AG04449 (cell line): ENCODE measurements at regions not wholly inside any gene's neighbourhood (a gene's known extent, or its start where the extent isn't known, plus 50 kb on each side); places are given as distances from the start of the nearest gene placed in this dataset.

Experiments used
- CTCF ChIA-PET: fragments of 350-600 bp; formaldehyde crosslinking; extraction: SDS; loops from one replicate; lab custom pipeline; 2021; ENCODE audit warnings: antibody characterized with exemption; lab: Yijun Ruan, JAX
- POLR2A ChIA-PET: fragments of 400-600, 350-600 bp; formaldehyde crosslinking; extraction: SDS; loops from one replicate; lab custom pipeline; 2020; ENCODE audit warnings: antibody characterized with exemption, inconsistent platforms; lab: Yijun Ruan, JAX
- DNase-seq: peaks from one replicate; pipeline ENCODE4 v3.0.0-alpha.2; 2010; ENCODE audit warnings: low read depth, low spot score
- H3K4me3 ChIP-seq: 2 replicates; pipeline ENCODE4 v1.5.1; 2011; ENCODE audit warnings: low read depth, mild to moderate bottlenecking, control low read depth, low read length
- TF ChIP-seq, protein P1 (sequence below): IDR thresholded peaks from one replicate; pipeline ENCODE4 v1.5.1; 2011; ENCODE audit warnings: mild to moderate bottlenecking, moderate library complexity, low read length, control low read depth, inconsistent platforms; ENCODE audit not compliant: insufficient read depth; ENCODE audit errors: missing control alignments

DNA sequence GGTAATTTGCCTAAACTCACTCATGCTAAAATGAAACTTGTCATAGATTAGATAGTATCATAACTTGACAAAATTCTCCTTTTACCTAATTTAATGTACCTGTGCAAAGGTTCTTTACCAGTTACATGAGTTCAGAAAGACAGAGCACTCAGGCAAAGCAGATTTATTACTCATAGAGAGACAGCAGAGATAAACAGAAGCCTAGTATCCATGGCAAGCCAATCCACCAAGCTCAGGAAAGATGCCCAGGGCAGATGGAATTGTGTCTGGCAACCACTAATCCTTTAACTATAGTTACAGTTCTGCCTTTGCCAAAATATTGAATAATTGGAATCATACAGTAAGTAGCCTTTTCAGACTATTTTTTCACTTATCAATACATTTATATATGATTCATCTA, 826.2 kb downstream of the TECRL start:
- H3K4me3 ChIP-seq: no peak overlapping the region
- ChIA-PET POLR2A (no interaction called here), CTCF (no interaction called here)
- DNase-seq: no peak
- TF ChIP-seq, protein P1, sequence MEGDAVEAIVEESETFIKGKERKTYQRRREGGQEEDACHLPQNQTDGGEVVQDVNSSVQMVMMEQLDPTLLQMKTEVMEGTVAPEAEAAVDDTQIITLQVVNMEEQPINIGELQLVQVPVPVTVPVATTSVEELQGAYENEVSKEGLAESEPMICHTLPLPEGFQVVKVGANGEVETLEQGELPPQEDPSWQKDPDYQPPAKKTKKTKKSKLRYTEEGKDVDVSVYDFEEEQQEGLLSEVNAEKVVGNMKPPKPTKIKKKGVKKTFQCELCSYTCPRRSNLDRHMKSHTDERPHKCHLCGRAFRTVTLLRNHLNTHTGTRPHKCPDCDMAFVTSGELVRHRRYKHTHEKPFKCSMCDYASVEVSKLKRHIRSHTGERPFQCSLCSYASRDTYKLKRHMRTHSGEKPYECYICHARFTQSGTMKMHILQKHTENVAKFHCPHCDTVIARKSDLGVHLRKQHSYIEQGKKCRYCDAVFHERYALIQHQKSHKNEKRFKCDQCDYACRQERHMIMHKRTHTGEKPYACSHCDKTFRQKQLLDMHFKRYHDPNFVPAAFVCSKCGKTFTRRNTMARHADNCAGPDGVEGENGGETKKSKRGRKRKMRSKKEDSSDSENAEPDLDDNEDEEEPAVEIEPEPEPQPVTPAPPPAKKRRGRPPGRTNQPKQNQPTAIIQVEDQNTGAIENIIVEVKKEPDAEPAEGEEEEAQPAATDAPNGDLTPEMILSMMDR: no peak

DNA sequence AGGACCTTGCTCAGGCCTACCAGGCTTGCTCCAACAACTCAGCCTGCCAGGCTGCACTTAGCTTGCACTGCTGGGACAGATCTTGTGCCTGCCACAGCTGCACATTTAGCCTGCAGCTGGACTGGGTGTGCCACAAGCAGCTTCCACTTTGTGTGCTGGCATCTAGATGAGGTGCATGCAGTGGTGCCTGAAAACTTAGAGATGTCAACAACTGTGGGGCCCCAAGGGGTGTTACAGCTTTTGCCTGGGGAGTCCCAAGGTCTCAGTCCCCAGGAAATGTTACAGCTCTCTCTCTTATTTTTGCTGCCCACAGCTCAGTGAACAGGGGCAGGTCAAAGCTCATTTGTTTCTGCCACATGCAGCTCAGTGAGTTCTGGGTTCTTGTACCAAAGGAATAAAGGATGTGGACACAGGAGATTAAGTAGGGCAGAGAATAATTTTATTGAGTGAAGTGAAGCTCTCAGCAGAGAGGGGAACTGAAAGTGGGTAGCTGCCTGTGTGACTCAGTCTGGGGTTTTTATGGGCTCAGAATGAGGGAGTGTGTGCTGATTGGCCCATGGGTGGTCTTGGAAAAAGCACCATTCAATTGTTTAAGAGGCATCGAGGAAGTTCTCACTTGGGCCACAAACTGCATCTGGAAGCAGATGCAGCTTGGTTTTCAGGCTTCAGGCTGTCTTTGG, 828.3 kb downstream of the TECRL start:
- DNase-seq: no peak
- TF ChIP-seq, protein P1: no peak
- H3K4me3 ChIP-seq: no peak overlapping the region
- ChIA-PET POLR2A (no interaction called here), CTCF (no interaction called here)

DNA sequence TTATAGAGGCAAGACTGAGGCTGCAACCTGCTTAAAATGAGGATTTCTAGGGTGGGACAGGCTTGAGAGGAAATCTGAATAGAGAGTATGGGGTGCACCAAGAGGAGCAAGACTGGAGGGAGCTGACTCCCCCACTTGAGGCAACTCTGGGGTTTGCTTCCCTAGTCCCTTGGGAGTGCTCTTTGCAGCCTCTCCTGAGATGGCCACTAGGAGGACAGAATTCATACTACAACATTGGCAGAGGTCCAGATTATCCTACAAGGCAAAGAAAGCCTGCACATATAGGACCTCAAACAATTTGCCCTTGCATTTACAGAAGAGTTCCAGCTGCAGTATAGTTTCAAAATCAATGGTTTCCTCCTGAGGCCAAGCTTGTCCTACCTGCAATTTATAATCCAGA, 830.9 kb downstream of the TECRL start:
- TF ChIP-seq, protein P1: no peak
- no peak for DNase-seq
- ChIA-PET POLR2A (no interaction called here), CTCF (no interaction called here)
- no peak overlapping the region for H3K4me3 ChIP-seq

DNA sequence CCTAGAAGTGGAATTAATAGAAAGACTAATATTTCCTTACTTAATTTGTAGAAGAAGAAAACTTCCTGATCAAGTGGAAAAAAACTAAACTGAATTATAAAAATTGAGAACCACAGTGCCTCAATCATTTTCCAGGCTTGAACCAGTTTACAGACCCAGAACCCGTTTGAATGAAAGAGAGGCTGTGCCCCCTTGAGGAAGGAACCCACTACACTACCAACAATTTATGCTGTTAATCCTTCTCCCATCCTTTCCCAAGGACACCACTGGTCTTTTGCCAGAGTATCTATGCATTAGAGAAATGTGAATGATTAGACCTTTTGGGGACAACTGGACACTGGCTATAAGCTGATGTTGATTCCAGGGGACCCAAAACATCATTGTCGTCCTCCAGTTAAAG, 842.6 kb downstream of the TECRL start:
- DNase-seq: no peak
- TF ChIP-seq, protein P1: no peak
- no peak overlapping the region for H3K4me3 ChIP-seq
- CTCF ChIA-PET: no interaction called here
- POLR2A ChIA-PET: no interaction called here

DNA sequence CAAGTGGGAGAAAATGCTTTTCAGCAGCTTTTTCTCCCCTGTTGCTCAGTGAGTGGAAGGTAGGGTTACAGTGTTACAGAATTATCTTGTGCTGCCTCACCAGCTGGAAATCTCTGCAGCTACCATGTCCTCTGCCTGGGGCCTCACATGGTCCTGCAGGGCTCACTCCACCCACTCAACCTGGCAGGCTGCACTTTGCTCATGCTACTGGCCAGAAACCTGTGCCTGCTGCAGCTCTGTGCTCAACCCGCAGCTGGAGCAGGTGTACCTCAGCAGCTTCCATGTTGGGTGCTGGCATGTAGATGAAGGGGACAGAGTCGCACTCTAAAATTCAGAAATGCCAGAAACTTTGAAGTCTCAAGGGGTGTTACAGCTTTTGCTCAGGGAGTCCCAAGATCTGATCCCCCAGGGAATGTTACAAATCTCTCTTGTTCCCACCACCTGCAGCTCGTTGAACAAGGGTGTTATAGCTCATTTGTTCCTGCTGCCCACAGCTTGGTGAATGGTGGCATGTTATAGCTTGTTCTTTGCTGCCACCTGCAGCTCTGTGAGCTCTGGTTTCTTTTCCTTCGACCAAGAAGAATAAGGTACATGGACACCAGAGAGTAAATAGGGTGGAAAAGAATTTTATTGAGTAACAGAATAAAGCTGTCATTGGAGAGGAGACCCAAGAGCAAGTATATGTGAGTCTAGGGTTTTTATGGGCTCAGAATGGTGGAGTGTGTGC, 845.8 kb downstream of the TECRL start:
- POLR2A ChIA-PET: no interaction called here
- H3K4me3 ChIP-seq: no peak overlapping the region

DNA sequence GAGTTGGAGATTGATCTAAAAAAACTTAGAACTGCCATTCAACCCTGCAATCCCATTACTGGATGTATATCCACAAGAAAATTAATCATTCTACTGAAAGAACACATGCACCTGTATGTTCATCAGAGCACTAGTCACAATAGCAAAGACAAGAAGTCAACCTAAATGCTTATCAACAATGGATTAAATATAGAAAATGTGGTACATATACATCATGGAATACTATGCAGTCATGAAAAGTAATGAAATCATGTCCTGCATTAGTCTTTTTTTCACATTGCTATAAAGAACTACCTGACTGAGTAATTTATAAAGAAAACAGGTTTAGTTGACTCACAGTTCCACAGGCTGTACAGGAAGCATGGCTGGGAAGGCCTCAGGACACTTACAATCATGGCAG, 850.5 kb downstream of the TECRL start:
- ChIA-PET CTCF (no interaction called here), POLR2A (no interaction called here)
- TF ChIP-seq, protein P1: no peak
- no peak overlapping the region for H3K4me3 ChIP-seq
- DNase-seq: no peak

More for the DNA sequence above, 845.8 kb downstream of the TECRL start:
- no peak for DNase-seq
- TF ChIP-seq, protein P1: no peak
- CTCF ChIA-PET: no interaction called here
